Ascending aorta (tissue), 2 donors: ENCODE measurements at regions not wholly inside any gene's neighbourhood (a gene's known extent, or its start where the extent isn't known, plus 50 kb on each side); places are given as distances from the start of the nearest gene placed in this dataset.

Experiments used
- DNase-seq, 2 donors: peaks; one replicate each; pipeline ENCODE4 v3.0.0-alpha.2; 2019; ENCODE audit warnings: low spot score in 2 of 2
- H3K27ac ChIP-seq, 2 donors: fragments of 200-600 bp; sonication (generic); one replicate each; pipeline ENCODE4 v1.5.1; 2016 to 2017; ENCODE audit warnings: mild to moderate bottlenecking in 1 of 2
- H3K27me3 ChIP-seq: fragments of 200-600 bp; sonication (generic); one replicate; pipeline ENCODE4 v1.5.1; 2017
- H3K36me3 ChIP-seq, 2 donors: fragments of 200-600 bp; sonication (generic); one replicate each; pipeline ENCODE4 v1.5.1; 2016
- H3K4me1 ChIP-seq, 2 donors: fragments of 200-600 bp; sonication (generic); one replicate each; pipeline ENCODE4 v1.5.1; 2016 to 2017; ENCODE audit warnings: mild to moderate bottlenecking in 1 of 2
- H3K4me3 ChIP-seq, 2 donors: fragments of 200-600 bp; sonication (generic); one replicate each; pipeline ENCODE4 v1.5.1; 2016 to 2017; ENCODE audit warnings: mild to moderate bottlenecking in 1 of 2
- H3K9me3 ChIP-seq, 2 donors: fragments of 200-600 bp; sonication (generic); one replicate each; pipeline ENCODE4 v1.5.1; 2016
- CTCF ChIP-seq, 3 experiments: fragments of 200-600 bp in 2 of 3; fragments of 450-650 bp in 1 of 3; sonication (generic) in 2 of 3; IDR thresholded peaks; one replicate each; pipeline ENCODE4 v1.5.1; 2016 to 2019; ENCODE audit warnings: antibody characterized with exemption in 3 of 3, mild to moderate bottlenecking in 1 of 3, moderate library complexity in 1 of 3
- intact Hi-C: fragments of 100-400 bp; cut with DNase I; formaldehyde crosslinking; loops from one replicate; pipeline ENCODE4 v1.15.1; 2023

GRCh38 chr18:22513721-22514481 lies 96.2 kb upstream of the CTAGE1 start:
- intact Hi-C loops = no loop called here
- no peak overlapping the region for H3K4me3 ChIP-seq
- H3K27ac ChIP-seq = no peak overlapping the region
- no peak for DNase-seq
- no peaks in the 10 kb centered on the region for H3K4me1 ChIP-seq
- TF ChIP-seq CTCF (IDR thresholded peaks at IDR 0.05) = no peak
- H3K36me3 ChIP-seq = no peaks in the 10 kb centered on the region
- no peaks in the 10 kb centered on the region for H3K9me3 ChIP-seq
- H3K27me3 ChIP-seq = no peaks in the 10 kb centered on the region

GRCh38 chr18:22514655-22515054 lies 96.9 kb upstream of the CTAGE1 start:
- Histone ChIP-seq H3K4me1 (no peaks in the 10 kb centered on the region), H3K27me3 (no peaks in the 10 kb centered on the region), H3K36me3 (no peaks in the 10 kb centered on the region), H3K27ac (no peak overlapping the region), H3K4me3 (no peak overlapping the region), H3K9me3 (no peaks in the 10 kb centered on the region)
- intact Hi-C loops = no loop called here
- no peak for TF ChIP-seq CTCF (IDR thresholded peaks at IDR 0.05)
- no peak for DNase-seq

GRCh38 chr18:22515250-22515649 lies 97.5 kb upstream of the CTAGE1 start:
- Histone ChIP-seq H3K27me3 (no peaks in the 10 kb centered on the region), H3K4me1 (no peaks in the 10 kb centered on the region), H3K36me3 (no peaks in the 10 kb centered on the region), H3K27ac (no peak overlapping the region), H3K9me3 (no peaks in the 10 kb centered on the region), H3K4me3 (no peak overlapping the region)
- no peak for TF ChIP-seq CTCF (IDR thresholded peaks at IDR 0.05)
- DNase-seq = no peak
- intact Hi-C loops = no loop called here

- Histone ChIP-seq H3K27ac (no peak overlapping the region), H3K4me1 (no peaks in the 10 kb centered on the region), H3K9me3 (no peaks in the 10 kb centered on the region), H3K27me3 (no peaks in the 10 kb centered on the region), H3K36me3 (no peaks in the 10 kb centered on the region), H3K4me3 (no peak overlapping the region)
- no peak for TF ChIP-seq CTCF (IDR thresholded peaks at IDR 0.05)
- intact Hi-C loops = no loop called here
- no peak for DNase-seq
Observed at GRCh38 chr18:22517356-22517755, 99.6 kb upstream of the CTAGE1 start.

GRCh38 chr18:22521026-22521707 lies 103.5 kb upstream of the CTAGE1 start:
- Histone ChIP-seq H3K9me3 (no peaks in the 10 kb centered on the region), H3K4me1 (no peaks in the 10 kb centered on the region), H3K27ac (no peak overlapping the region), H3K4me3 (no peak overlapping the region), H3K36me3 (no peaks in the 10 kb centered on the region), H3K27me3 (no peaks in the 10 kb centered on the region)
- TF ChIP-seq CTCF (IDR thresholded peaks at IDR 0.05) = no peak
- intact Hi-C loops = no loop called here
- DNase-seq = no peak
